H1 (cell line): ENCODE measurements at regions not wholly inside any gene's neighbourhood (a gene's known extent, or its start where the extent isn't known, plus 50 kb on each side); places are given as distances from the start of the nearest gene placed in this dataset.

Experiments used
- CTCF ChIA-PET: fragments of 300-600 bp; sonication (Branson Sonifier 250); formaldehyde crosslinking; loops from one replicate; lab custom pipeline; 2021; ENCODE audit not compliant: partially characterized antibody; lab: Charles Lee
- POLR2A ChIA-PET: fragments of 300-600 bp; sonication (Branson Sonifier 250); formaldehyde crosslinking; loops from one replicate; lab custom pipeline; 2021; ENCODE audit warnings: inconsistent platforms; ENCODE audit not compliant: partially characterized antibody; lab: Charles Lee
- DNase-seq, 2 experiments: peaks; one replicate each; pipeline versions ENCODE4 v3.0.0 to v3.0.0-alpha.2; 2010 to 2022; ENCODE audit warnings: low spot score in 2 of 2, low read depth in 1 of 2, mixed read lengths in 1 of 2
- FAIRE-seq: peaks from 2 replicates; lab custom pipeline; 2011; peaks lifted over from hg19 to GRCh38; lab: Jason Lieb, UNC
- H2AFZ ChIP-seq: 2 replicates; pipeline ENCODE4 v1.8.1; 2012; ENCODE audit warnings: low read length, inconsistent platforms
- H2AK5ac ChIP-seq: 2 replicates; pipeline ENCODE4 v1.6.1; 2013; ENCODE audit warnings: low read depth, low read length
- H2BK120ac ChIP-seq: replicated peaks from 2 replicates; pipeline ENCODE3; 2013; ENCODE audit warnings: low read depth, low read length, inconsistent platforms
- H2BK12ac ChIP-seq: 2 replicates; pipeline ENCODE4 v1.6.1; 2013; ENCODE audit warnings: low read depth, low read length
- H2BK15ac ChIP-seq: 2 replicates; pipeline ENCODE4 v1.6.1; 2013; ENCODE audit warnings: low read length
- H2BK20ac ChIP-seq: 2 replicates; pipeline ENCODE4 v1.6.1; 2013; ENCODE audit warnings: low read length
- H2BK5ac ChIP-seq: 2 replicates; pipeline ENCODE4 v1.6.1; 2013; ENCODE audit warnings: low read depth, low read length
- H3K14ac ChIP-seq: 2 replicates; pipeline ENCODE4 v1.6.1; 2013; ENCODE audit warnings: inconsistent platforms; ENCODE audit not compliant: insufficient read length
- H3K18ac ChIP-seq: 2 replicates; pipeline ENCODE4 v1.6.1; 2013; ENCODE audit warnings: low read length; ENCODE audit errors: extremely low read depth
- H3K23ac ChIP-seq: 2 replicates; pipeline ENCODE4 v1.6.1; 2013; ENCODE audit warnings: inconsistent platforms; ENCODE audit not compliant: insufficient read length
- H3K23me2 ChIP-seq: 2 replicates; pipeline ENCODE4 v1.6.1; 2013; ENCODE audit warnings: low read depth, low read length
- H3K27ac ChIP-seq: 2 replicates; pipeline ENCODE4 v1.6.1; 2011; ENCODE audit warnings: low read depth, low read length, inconsistent platforms
- H3K27me3 ChIP-seq, 4 experiments: replicated peaks in 1 of 4; 1 replicate in 1 of 4; 2 replicates in 3 of 4; pipeline versions ENCODE4 v1.6.1 to v1.8.1; 2011 to 2013; ENCODE audit warnings: low read length in 3 of 4, mild to moderate bottlenecking in 3 of 4, inconsistent platforms in 2 of 4, mixed read lengths in 2 of 4, moderate library complexity in 1 of 4; ENCODE audit not compliant: control insufficient read depth in 3 of 4, insufficient read depth in 3 of 4; ENCODE audit errors: extremely low read depth in 1 of 4
- H3K36me3 ChIP-seq, 4 experiments: 2 replicates each; pipeline versions ENCODE4 v1.6.1 to v1.8.1; 2011 to 2013; ENCODE audit warnings: mild to moderate bottlenecking in 4 of 4, low read length in 3 of 4, moderate library complexity in 2 of 4, control low read depth in 1 of 4, inconsistent platforms in 1 of 4; ENCODE audit not compliant: insufficient read depth in 4 of 4, control insufficient read depth in 2 of 4
- H3K4ac ChIP-seq: replicated peaks from 2 replicates; pipeline ENCODE3; 2013; ENCODE audit warnings: low read length, low read depth, mixed read lengths, inconsistent platforms; ENCODE audit not compliant: insufficient read length
- H3K4me1 ChIP-seq, 4 experiments: replicated peaks in 1 of 4; 1 replicate in 1 of 4; 2 replicates in 3 of 4; pipeline versions ENCODE4 v1.6.1 to v1.8.1; 2011 to 2013; ENCODE audit warnings: low read length in 3 of 4, inconsistent platforms in 2 of 4, mixed read lengths in 1 of 4; ENCODE audit not compliant: insufficient read depth in 4 of 4, control insufficient read depth in 3 of 4
- H3K4me2 ChIP-seq, 2 experiments: 2 replicates each; pipeline versions ENCODE4 v1.6.1 to v1.8.1; 2011 to 2013; ENCODE audit warnings: low read depth in 2 of 2, low read length in 2 of 2, control low read depth in 1 of 2, inconsistent platforms in 1 of 2, mild to moderate bottlenecking in 1 of 2; ENCODE audit not compliant: insufficient read depth in 1 of 2
- H3K4me3 ChIP-seq, 4 experiments: fragments of 200-600, 300-600 bp in 1 of 4; sonication (generic), shearing (Covaris generic), sonication (Bioruptor Twin) in 1 of 4; 2 replicates each; pipeline versions ENCODE4 v1.5.1 to v1.8.1; 2011 to 2016; ENCODE audit warnings: low read length in 4 of 4, low read depth in 3 of 4, control low read depth in 2 of 4, inconsistent platforms in 2 of 4, mild to moderate bottlenecking in 2 of 4, mixed read lengths in 1 of 4, moderate library complexity in 1 of 4; ENCODE audit not compliant: insufficient read depth in 2 of 4; ENCODE audit errors: extremely low read depth in 1 of 4
- H3K56ac ChIP-seq: replicated peaks from 2 replicates; pipeline ENCODE3; 2013; ENCODE audit warnings: low read depth, mild to moderate bottlenecking, mixed read lengths, low read length, inconsistent platforms; ENCODE audit not compliant: insufficient read length
- H3K79me1 ChIP-seq: 2 replicates; pipeline ENCODE4 v1.6.1; 2013; ENCODE audit warnings: low read depth, low read length, control low read depth
- H3K79me2 ChIP-seq, 2 experiments: 2 replicates each; pipeline versions ENCODE4 v1.6.1 to v1.8.1; 2012 to 2013; ENCODE audit warnings: low read length in 2 of 2, mild to moderate bottlenecking in 2 of 2, inconsistent platforms in 1 of 2; ENCODE audit not compliant: insufficient read depth in 2 of 2, control insufficient read depth in 1 of 2
- H3K9ac ChIP-seq, 4 experiments: replicated peaks in 1 of 4; 1 replicate in 1 of 4; 2 replicates in 3 of 4; pipeline versions ENCODE4 v1.6.1 to v1.8.1; 2011 to 2013; ENCODE audit warnings: low read depth in 3 of 4, low read length in 3 of 4, control low read depth in 2 of 4, mild to moderate bottlenecking in 2 of 4, moderate library complexity in 2 of 4, inconsistent platforms in 1 of 4; ENCODE audit errors: extremely low read depth in 1 of 4
- H3K9me3 ChIP-seq, 2 experiments: 2 replicates each; pipeline versions ENCODE4 v1.6.1 to v1.8.1; 2012 to 2013; ENCODE audit warnings: mild to moderate bottlenecking in 2 of 2, moderate library complexity in 2 of 2, control low read depth in 1 of 2, inconsistent platforms in 1 of 2, low read depth in 1 of 2, low read length in 1 of 2, mixed read lengths in 1 of 2; ENCODE audit not compliant: insufficient read depth in 2 of 2
- H4K20me1 ChIP-seq, 2 experiments: replicated peaks in 1 of 2; 2 replicates each; pipeline versions ENCODE3 to v1.8.1; 2011 to 2013; ENCODE audit warnings: inconsistent platforms in 2 of 2, low read length in 2 of 2, mild to moderate bottlenecking in 1 of 2; ENCODE audit not compliant: insufficient read depth in 2 of 2, control insufficient read depth in 1 of 2
- H4K5ac ChIP-seq: 2 replicates; pipeline ENCODE4 v1.6.1; 2013; ENCODE audit warnings: low read length, low read depth, mixed read lengths, inconsistent platforms; ENCODE audit not compliant: insufficient read length
- H4K8ac ChIP-seq: 2 replicates; pipeline ENCODE4 v1.8.0; 2013; ENCODE audit warnings: mild to moderate bottlenecking, moderate library complexity, low read length, inconsistent platforms; ENCODE audit not compliant: insufficient read depth; ENCODE audit errors: extremely low read depth
- H4K91ac ChIP-seq: replicated peaks from 2 replicates; pipeline ENCODE3; 2013; ENCODE audit warnings: low read length, mixed read lengths, inconsistent platforms; ENCODE audit not compliant: insufficient read length
- ASH2L ChIP-seq: fragments of 200-600, 300-600 bp; sonication (generic); IDR thresholded peaks from one replicate; pipeline ENCODE4 v1.7.1; 2017; ENCODE audit warnings: low read length
- CBX5 ChIP-seq: fragments of 300-800, 300-1000 bp; sonication (generic); IDR thresholded peaks from 2 replicates; pipeline ENCODE4 v1.7.1; 2016; ENCODE audit warnings: antibody characterized with exemption, low read length, low read depth
- CHD1 ChIP-seq: IDR thresholded peaks from 2 replicates; pipeline ENCODE4 v1.6.1; 2012; ENCODE audit warnings: low read depth, low read length, improper control_type of control experiment
- CTCF ChIP-seq, 3 experiments: IDR thresholded peaks; 1 replicate in 2 of 3; 2 replicates in 1 of 3; pipeline versions ENCODE4 v1.5.1 to v1.6.1; 2011; ENCODE audit warnings: low read length in 3 of 3, mild to moderate bottlenecking in 3 of 3, inconsistent platforms in 2 of 3, low read depth in 1 of 3, moderate library complexity in 1 of 3; ENCODE audit not compliant: insufficient read depth in 1 of 3; ENCODE audit errors: control extremely low read depth in 1 of 3
- FOSL1 ChIP-seq: IDR thresholded peaks from 2 replicates; pipeline ENCODE4 v1.6.1; 2011; ENCODE audit warnings: mild to moderate bottlenecking, low read depth, low read length, moderate library complexity; ENCODE audit not compliant: insufficient read depth
- GABPA ChIP-seq: IDR thresholded peaks from 2 replicates; pipeline ENCODE4 v1.6.1; 2011; ENCODE audit warnings: mild to moderate bottlenecking, low read length, moderate library complexity, borderline replicate concordance; ENCODE audit not compliant: insufficient read depth
- JUND ChIP-seq: IDR thresholded peaks from 2 replicates; pipeline ENCODE4 v1.6.1; 2011; ENCODE audit warnings: mild to moderate bottlenecking, improper control_type of control experiment, low read length
- KDM4A ChIP-seq: IDR thresholded peaks from one replicate; pipeline ENCODE4 v1.7.1; 2012; ENCODE audit warnings: low read depth, mild to moderate bottlenecking, moderate library complexity, low read length, inconsistent platforms; ENCODE audit not compliant: severe bottlenecking
- KDM5A ChIP-seq: fragments of 200-600 bp; IDR thresholded peaks from 2 replicates; pipeline ENCODE4 v1.7.1; 2012; ENCODE audit warnings: mild to moderate bottlenecking, low read length, inconsistent platforms, mixed read lengths
- SIN3A ChIP-seq, 2 experiments: IDR thresholded peaks in 1 of 2; conservative IDR thresholded peaks in 1 of 2; 2 replicates each; pipeline ENCODE4 v1.6.1; 2011 to 2012; ENCODE audit warnings: low read length in 2 of 2, improper control_type of control experiment in 1 of 2, low read depth in 1 of 2, mild to moderate bottlenecking in 1 of 2
- SP4 ChIP-seq: IDR thresholded peaks from 2 replicates; pipeline ENCODE4 v1.6.1; 2012; ENCODE audit warnings: low read length, inconsistent platforms
- SRF ChIP-seq: IDR thresholded peaks from 2 replicates; pipeline ENCODE4 v1.6.1; 2011; ENCODE audit warnings: mild to moderate bottlenecking, low read depth, low read length, moderate library complexity
- TAF1 ChIP-seq: IDR thresholded peaks from 2 replicates; pipeline ENCODE4 v1.6.1; 2011; ENCODE audit warnings: mild to moderate bottlenecking, low read depth, low read length
- WGBS, 2 experiments: shearing (Covaris generic) in 1 of 2; methylation state at CpG; one replicate each; pipeline versions ENCODE4 v1.1.6 to v1.1.7; 2013 to 2015; ENCODE audit warnings: low lambda C conversion rate in 2 of 2, mixed read lengths in 2 of 2, inconsistent platforms in 1 of 2, low coverage in 1 of 2, missing lambda C conversion rate in 1 of 2; ENCODE audit not compliant: insufficient replicate concordance in 2 of 2, insufficient coverage in 1 of 2, insufficient read length in 1 of 2; ENCODE audit errors: extremely low coverage in 1 of 2, missing lambda C conversion rate in 1 of 2; 5-methylcytosine and 5-hydroxymethylcytosine counted together

GRCh38 chr13:63448692-63449091 lies 2033.0 kb upstream of the PCDH20 start:
- Histone ChIP-seq H3K56ac (no peak overlapping the region), H3K9ac (no peak overlapping the region), H2BK15ac (no peak overlapping the region), H3K79me2 (no peaks in the 10 kb centered on the region), H3K14ac (no peak overlapping the region), H3K79me1 (no peaks in the 10 kb centered on the region), H4K8ac (no peak overlapping the region), H3K27me3 (no peaks in the 10 kb centered on the region), H2AFZ (no peak overlapping the region), H4K5ac (no peak overlapping the region), H2AK5ac (no peak overlapping the region), H3K9me3 (no peaks in the 10 kb centered on the region), H3K27ac (no peak overlapping the region), H3K4me1 (no peaks in the 10 kb centered on the region), H4K20me1 (no peaks in the 10 kb centered on the region), H2BK5ac (no peak overlapping the region), H2BK20ac (no peak overlapping the region), H3K36me3 (no peaks in the 10 kb centered on the region), H3K4me3 (no peak overlapping the region), H3K23ac (no peak overlapping the region), H3K4me2 (no peak overlapping the region), H2BK120ac (no peak overlapping the region), H2BK12ac (no peak overlapping the region), H3K4ac (no peak overlapping the region), H3K18ac (no peak overlapping the region), H4K91ac (no peak overlapping the region), H3K23me2 (no peaks in the 10 kb centered on the region)
- 94% methylated on average over 3 of the region's 3 CpGs; no CpG with 5 or more reads in 1 of the 2 experiments for WGBS, 2 experiments
- no peak for FAIRE-seq
- CTCF ChIA-PET: no interaction called here
- POLR2A ChIA-PET: no interaction called here
- DNase-seq: no peak
- no peak for TF ChIP-seq ASH2L
- TF ChIP-seq SIN3A (conservative IDR thresholded peaks at IDR 0.05 in 1 of 2, IDR thresholded peaks at IDR 0.05 in 1 of 2; ENCODE audit: low read depth in 1 of 2, low read length in 2 of 2): no peak
- no peak for TF ChIP-seq JUND
- no peak for TF ChIP-seq KDM5A
- no peak for TF ChIP-seq CHD1
- no peak for TF ChIP-seq SRF
- no peak for TF ChIP-seq FOSL1
- TF ChIP-seq SP4: no peak
- no peak for TF ChIP-seq CBX5
- TF ChIP-seq TAF1: no peak
- no peak for TF ChIP-seq GABPA
- TF ChIP-seq KDM4A: no peak
- no peak for TF ChIP-seq CTCF (IDR thresholded peaks at IDR 0.05; ENCODE audit: control extremely low read depth in 1 of 3, insufficient read depth in 1 of 3, low read depth in 1 of 3, low read length in 3 of 3)
